ENCODE measurements at regions not wholly inside any gene's neighbourhood (a gene's known extent, or its start where the extent isn't known, plus 50 kb on each side); places are given as distances from the start of the nearest gene placed in this dataset.

DNA sequence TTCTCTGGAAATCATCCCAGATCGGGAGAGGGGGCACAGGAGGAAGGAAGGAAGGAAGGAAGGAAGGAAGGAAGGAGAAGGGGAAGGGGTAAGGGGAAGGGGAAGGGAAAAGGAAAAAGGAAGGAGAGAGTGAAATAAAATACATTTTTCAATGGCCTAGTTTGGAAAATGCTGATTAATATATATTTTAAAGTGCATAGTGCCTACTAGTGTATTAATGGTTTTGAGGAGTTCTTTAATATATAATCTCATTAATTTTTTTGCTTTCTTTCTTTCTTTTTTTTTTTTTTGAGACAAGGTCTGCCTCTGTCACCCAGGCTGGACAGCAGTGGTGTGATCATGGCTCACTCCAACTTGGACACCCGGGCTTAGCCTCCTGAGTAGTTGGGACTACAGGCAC lies 107.8 kb upstream of the FOLH1 start:
- no peaks in the 10 kb centered on the region for H4K20me1 ChIP-seq (ENCODE audit: control insufficient read depth, insufficient read depth)
- RAD21 ChIA-PET (ENCODE audit: unreplicated experiment) = no interaction called here
- TF ChIP-seq ZBTB11 (CRISPR knock-in tag; IDR thresholded peaks at IDR 0.05) (no peak), NR2F1 (conservative IDR thresholded peaks at IDR 0.05) (no peak), ZZZ3 (IDR thresholded peaks at IDR 0.05; ENCODE audit: control insufficient read depth, insufficient read length, low read depth) (no peak), IRF4 (IDR thresholded peaks at IDR 0.05; ENCODE audit: low read depth, low read length) (no peak), ZBTB33 (IDR thresholded peaks at IDR 0.05) (no peak), EGR1 (IDR thresholded peaks at IDR 0.05; ENCODE audit: borderline replicate concordance in 1 of 2, low read depth in 2 of 2, low read length in 2 of 2) (no peak), NFXL1 (IDR thresholded peaks at IDR 0.05; ENCODE audit: borderline replicate concordance) (no peak), POU2F2 (IDR thresholded peaks at IDR 0.05; ENCODE audit: borderline replicate concordance, low read depth, low read length) (no peak), ATF3 (IDR thresholded peaks at IDR 0.05; ENCODE audit: borderline replicate concordance, extremely low read depth, low read depth, low read length) (no peak), ZNF207 (IDR thresholded peaks at IDR 0.05; ENCODE audit: borderline replicate concordance) (no peak), IKZF1 (conservative IDR thresholded peaks at IDR 0.05) (no peak), JUND (IDR thresholded peaks at IDR 0.05; ENCODE audit: low read depth, low read length) (no peak)
- TF ChIP-seq, protein P1, sequence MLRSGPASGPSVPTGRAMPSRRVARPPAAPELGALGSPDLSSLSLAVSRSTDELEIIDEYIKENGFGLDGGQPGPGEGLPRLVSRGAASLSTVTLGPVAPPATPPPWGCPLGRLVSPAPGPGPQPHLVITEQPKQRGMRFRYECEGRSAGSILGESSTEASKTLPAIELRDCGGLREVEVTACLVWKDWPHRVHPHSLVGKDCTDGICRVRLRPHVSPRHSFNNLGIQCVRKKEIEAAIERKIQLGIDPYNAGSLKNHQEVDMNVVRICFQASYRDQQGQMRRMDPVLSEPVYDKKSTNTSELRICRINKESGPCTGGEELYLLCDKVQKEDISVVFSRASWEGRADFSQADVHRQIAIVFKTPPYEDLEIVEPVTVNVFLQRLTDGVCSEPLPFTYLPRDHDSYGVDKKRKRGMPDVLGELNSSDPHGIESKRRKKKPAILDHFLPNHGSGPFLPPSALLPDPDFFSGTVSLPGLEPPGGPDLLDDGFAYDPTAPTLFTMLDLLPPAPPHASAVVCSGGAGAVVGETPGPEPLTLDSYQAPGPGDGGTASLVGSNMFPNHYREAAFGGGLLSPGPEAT (IDR thresholded peaks at IDR 0.05; ENCODE audit: low read depth) = no peak
- TF ChIP-seq, protein P2, sequence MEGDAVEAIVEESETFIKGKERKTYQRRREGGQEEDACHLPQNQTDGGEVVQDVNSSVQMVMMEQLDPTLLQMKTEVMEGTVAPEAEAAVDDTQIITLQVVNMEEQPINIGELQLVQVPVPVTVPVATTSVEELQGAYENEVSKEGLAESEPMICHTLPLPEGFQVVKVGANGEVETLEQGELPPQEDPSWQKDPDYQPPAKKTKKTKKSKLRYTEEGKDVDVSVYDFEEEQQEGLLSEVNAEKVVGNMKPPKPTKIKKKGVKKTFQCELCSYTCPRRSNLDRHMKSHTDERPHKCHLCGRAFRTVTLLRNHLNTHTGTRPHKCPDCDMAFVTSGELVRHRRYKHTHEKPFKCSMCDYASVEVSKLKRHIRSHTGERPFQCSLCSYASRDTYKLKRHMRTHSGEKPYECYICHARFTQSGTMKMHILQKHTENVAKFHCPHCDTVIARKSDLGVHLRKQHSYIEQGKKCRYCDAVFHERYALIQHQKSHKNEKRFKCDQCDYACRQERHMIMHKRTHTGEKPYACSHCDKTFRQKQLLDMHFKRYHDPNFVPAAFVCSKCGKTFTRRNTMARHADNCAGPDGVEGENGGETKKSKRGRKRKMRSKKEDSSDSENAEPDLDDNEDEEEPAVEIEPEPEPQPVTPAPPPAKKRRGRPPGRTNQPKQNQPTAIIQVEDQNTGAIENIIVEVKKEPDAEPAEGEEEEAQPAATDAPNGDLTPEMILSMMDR (IDR thresholded peaks at IDR 0.05 in 2 of 3, conservative IDR thresholded peaks at IDR 0.05 in 1 of 3; ENCODE audit: control insufficient read depth in 2 of 3, extremely low read depth in 1 of 3, insufficient read depth in 1 of 3, low read depth in 3 of 3, low read length in 3 of 3) = no peak
- ATAC-seq (no peak), FAIRE-seq (no peak), DNase-seq (ENCODE audit: low read depth, low spot score) (no peak)
- POLR2A ChIA-PET = no interaction called here
- H3K27ac ChIP-seq (ENCODE audit: control insufficient read depth, insufficient read depth) = no peak overlapping the region
- H3K79me2 ChIP-seq (ENCODE audit: control insufficient read depth, insufficient read depth, low read length) = no peaks in the 10 kb centered on the region
- H3K4me1 ChIP-seq (ENCODE audit: control insufficient read depth, insufficient read depth, low read length) = no peaks in the 10 kb centered on the region
- SMC1A ChIA-PET (ENCODE audit: uncharacterized antibody, unreplicated experiment) = no interaction called here
- no peak overlapping the region for H2AFZ ChIP-seq (ENCODE audit: control insufficient read depth, low read depth, low read length)
- no peak overlapping the region for H3K9ac ChIP-seq (ENCODE audit: control insufficient read depth, insufficient read depth, low read length)
- CTCF ChIA-PET = no interaction called here
- no peak overlapping the region for H3K4me3 ChIP-seq
- no peaks in the 10 kb centered on the region for H3K27me3 ChIP-seq (replicated peaks in 1 of 2; ENCODE audit: control insufficient read depth in 2 of 2, insufficient read depth in 2 of 2, low read length in 1 of 2)
- intact Hi-C loops (cut with micrococcal nuclease; ENCODE audit: unreplicated experiment) (no loop called here), in situ Hi-C loops (cut with MboI) (no loop called here)
- no peaks in the 10 kb centered on the region for H3K9me3 ChIP-seq (replicated peaks; ENCODE audit: control insufficient read depth, insufficient read depth, low read length)
- 0% methylated on average over 2 of the region's 2 CpGs for WGBS (ENCODE audit: insufficient coverage, insufficient replicate concordance, low lambda C conversion rate, missing lambda C conversion rate)
- BruUV-seq (replicated peaks) = no TSS peak
- H3K4me2 ChIP-seq (ENCODE audit: control insufficient read depth, insufficient read depth) = no peak overlapping the region
- H3K36me3 ChIP-seq (ENCODE audit: control insufficient read depth in 2 of 2, insufficient read depth in 2 of 2, low read length in 1 of 2) = no peaks in the 10 kb centered on the region

Measured in GM12878 (cell line).